SK-N-SH treated with all-trans-retinoic acid at 6 μM for 48 hours (cell line): ENCODE measurements at regions not wholly inside any gene's neighbourhood (a gene's known extent, or its start where the extent isn't known, plus 50 kb on each side); places are given as distances from the start of the nearest gene placed in this dataset.

Source experiments
- ATAC-seq: fragments of 200-7000 bp; cut with Tn5 transposase; 3 replicates; pipeline ENCODE4 v1.9.1; 2020; ENCODE audit warnings: mild to moderate bottlenecking, moderate library complexity
- ARNTL ChIP-seq: fragments of 450-650 bp; formaldehyde crosslinking; IDR thresholded peaks from 2 replicates; pipeline ENCODE4 v1.5.0; 2020; ENCODE audit warnings: low read depth, mild to moderate bottlenecking, moderate library complexity, borderline replicate concordance
- BACH2 ChIP-seq: fragments of 250-450 bp; sonication (Bioruptor Pico); IDR thresholded peaks from 2 replicates; pipeline ENCODE4 v1.9.0; 2021; ENCODE audit warnings: mild to moderate bottlenecking, borderline replicate concordance
- CSDC2 ChIP-seq: fragments of 250-450 bp; sonication (Bioruptor Pico); IDR thresholded peaks from 2 replicates; pipeline ENCODE4 v1.5.0; 2020; ENCODE audit warnings: mild to moderate bottlenecking, moderate library complexity
- ESRRG ChIP-seq: fragments of 250-450 bp; sonication (Bioruptor Pico); IDR thresholded peaks from 2 replicates; pipeline ENCODE4 v1.6.1; 2021; ENCODE audit warnings: mild to moderate bottlenecking
- GLIS3 ChIP-seq: fragments of 250-450 bp; sonication (Bioruptor Pico); IDR thresholded peaks from 2 replicates; pipeline ENCODE4 v1.5.0; 2020; ENCODE audit warnings: mild to moderate bottlenecking, moderate library complexity
- ISL1 ChIP-seq: fragments of 250-450 bp; sonication (Bioruptor Pico); IDR thresholded peaks from 2 replicates; pipeline ENCODE4 v2.1.2; 2022; ENCODE audit warnings: mild to moderate bottlenecking, moderate library complexity
- PPARA ChIP-seq: fragments of 250-450 bp; sonication (Bioruptor Pico); IDR thresholded peaks from 2 replicates; pipeline ENCODE4 v1.5.0; 2020; ENCODE audit warnings: mild to moderate bottlenecking, borderline replicate concordance
- RARB ChIP-seq: fragments of 250-450 bp; sonication (Bioruptor Pico); IDR thresholded peaks from 2 replicates; pipeline ENCODE4 v1.8.0; 2021; ENCODE audit warnings: mild to moderate bottlenecking, moderate library complexity
- SNAI2 ChIP-seq: fragments of 250-450 bp; sonication (Bioruptor Pico); IDR thresholded peaks from 2 replicates; pipeline ENCODE4 v1.5.0; 2020; ENCODE audit warnings: mild to moderate bottlenecking, moderate library complexity
- TCF4 ChIP-seq: fragments of 250-450 bp; sonication (Bioruptor Pico); IDR thresholded peaks from 2 replicates; pipeline ENCODE4 v1.8.0; 2021; ENCODE audit warnings: mild to moderate bottlenecking, moderate library complexity, borderline replicate concordance
- TOX ChIP-seq: fragments of 250-450 bp; sonication (Bioruptor Pico); IDR thresholded peaks from 2 replicates; pipeline ENCODE4 v1.8.0; 2021; ENCODE audit warnings: mild to moderate bottlenecking, moderate library complexity, borderline replicate concordance
- ZC3H10 ChIP-seq: fragments of 250-450 bp; sonication (Bioruptor Pico); IDR thresholded peaks from 2 replicates; pipeline ENCODE4 v1.5.1; 2021; ENCODE audit warnings: mild to moderate bottlenecking, moderate library complexity
- ZFP3 ChIP-seq: fragments of 250-450 bp; sonication (Bioruptor Pico); IDR thresholded peaks from 2 replicates; pipeline ENCODE4 v1.5.0; 2020; ENCODE audit warnings: mild to moderate bottlenecking, moderate library complexity
- ZFP30 ChIP-seq: fragments of 450-650 bp; formaldehyde crosslinking; IDR thresholded peaks from 2 replicates; pipeline ENCODE4 v1.5.0; 2022; ENCODE audit warnings: mild to moderate bottlenecking, moderate library complexity
- ZNF565 ChIP-seq: fragments of 450-650 bp; formaldehyde crosslinking; conservative IDR thresholded peaks from 2 replicates; pipeline ENCODE4 v1.5.0; 2020; ENCODE audit warnings: low read depth, mild to moderate bottlenecking, moderate library complexity
- ZNF8 ChIP-seq: fragments of 450-650 bp; formaldehyde crosslinking; IDR thresholded peaks from 2 replicates; pipeline ENCODE4 v1.5.0; 2020; ENCODE audit warnings: mild to moderate bottlenecking, moderate library complexity
- TF ChIP-seq, protein P1 (sequence below): fragments of 250-450 bp; sonication (Bioruptor Pico); IDR thresholded peaks from 2 replicates; pipeline ENCODE4 v1.5.0; 2020; ENCODE audit warnings: mild to moderate bottlenecking, moderate library complexity
- TF ChIP-seq, protein P2 (sequence below): fragments of 250-450 bp; sonication (Bioruptor Pico); IDR thresholded peaks from 2 replicates; pipeline ENCODE4 v1.8.0; 2020; ENCODE audit warnings: mild to moderate bottlenecking, moderate library complexity, borderline replicate concordance
- TF ChIP-seq, protein P3 (sequence below): fragments of 250-450 bp; sonication (Bioruptor Pico); IDR thresholded peaks from 2 replicates; pipeline ENCODE4 v1.5.1; 2020; ENCODE audit warnings: low read depth, mild to moderate bottlenecking, moderate library complexity
- TF ChIP-seq, protein P4 (sequence below): fragments of 250-450 bp; sonication (Bioruptor Pico); IDR thresholded peaks from 2 replicates; pipeline ENCODE4 v1.5.1; 2021; ENCODE audit warnings: mild to moderate bottlenecking, moderate library complexity

DNA sequence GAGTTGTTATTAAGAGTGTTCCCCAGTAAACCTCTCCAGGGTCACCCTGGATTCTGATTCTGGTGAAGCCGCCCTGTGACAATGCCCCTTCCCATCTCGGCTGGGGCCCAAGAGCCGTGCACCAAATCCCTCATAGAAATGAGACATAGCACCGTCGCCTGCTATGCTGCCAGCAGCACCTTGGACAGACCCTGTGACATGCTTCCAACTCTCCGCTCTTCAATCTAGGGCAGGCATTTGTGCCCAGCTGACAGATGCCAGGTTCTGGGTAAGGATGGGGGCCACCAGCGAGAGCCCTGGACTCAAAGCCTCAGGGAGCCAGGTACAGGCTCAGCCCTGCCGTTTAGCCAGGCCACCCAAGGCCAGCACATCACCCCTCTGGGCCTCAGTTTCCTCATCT is 55.8 kb upstream of the TCF20 start:
- ATAC-seq = no peak
- TF ChIP-seq ZNF8 (CRISPR knock-in tag) = no peak
- no peak for TF ChIP-seq SNAI2 (CRISPR knock-in tag)
- no peak for TF ChIP-seq TCF4 (CRISPR knock-in tag)
- TF ChIP-seq, protein P1, sequence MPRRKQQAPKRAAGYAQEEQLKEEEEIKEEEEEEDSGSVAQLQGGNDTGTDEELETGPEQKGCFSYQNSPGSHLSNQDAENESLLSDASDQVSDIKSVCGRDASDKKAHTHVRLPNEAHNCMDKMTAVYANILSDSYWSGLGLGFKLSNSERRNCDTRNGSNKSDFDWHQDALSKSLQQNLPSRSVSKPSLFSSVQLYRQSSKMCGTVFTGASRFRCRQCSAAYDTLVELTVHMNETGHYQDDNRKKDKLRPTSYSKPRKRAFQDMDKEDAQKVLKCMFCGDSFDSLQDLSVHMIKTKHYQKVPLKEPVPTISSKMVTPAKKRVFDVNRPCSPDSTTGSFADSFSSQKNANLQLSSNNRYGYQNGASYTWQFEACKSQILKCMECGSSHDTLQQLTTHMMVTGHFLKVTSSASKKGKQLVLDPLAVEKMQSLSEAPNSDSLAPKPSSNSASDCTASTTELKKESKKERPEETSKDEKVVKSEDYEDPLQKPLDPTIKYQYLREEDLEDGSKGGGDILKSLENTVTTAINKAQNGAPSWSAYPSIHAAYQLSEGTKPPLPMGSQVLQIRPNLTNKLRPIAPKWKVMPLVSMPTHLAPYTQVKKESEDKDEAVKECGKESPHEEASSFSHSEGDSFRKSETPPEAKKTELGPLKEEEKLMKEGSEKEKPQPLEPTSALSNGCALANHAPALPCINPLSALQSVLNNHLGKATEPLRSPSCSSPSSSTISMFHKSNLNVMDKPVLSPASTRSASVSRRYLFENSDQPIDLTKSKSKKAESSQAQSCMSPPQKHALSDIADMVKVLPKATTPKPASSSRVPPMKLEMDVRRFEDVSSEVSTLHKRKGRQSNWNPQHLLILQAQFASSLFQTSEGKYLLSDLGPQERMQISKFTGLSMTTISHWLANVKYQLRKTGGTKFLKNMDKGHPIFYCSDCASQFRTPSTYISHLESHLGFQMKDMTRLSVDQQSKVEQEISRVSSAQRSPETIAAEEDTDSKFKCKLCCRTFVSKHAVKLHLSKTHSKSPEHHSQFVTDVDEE (CRISPR knock-in tag) = no peak
- TF ChIP-seq ZFP3 = no peak
- no peak for TF ChIP-seq ARNTL (CRISPR knock-in tag)
- TF ChIP-seq BACH2 (CRISPR knock-in tag) = no peak
- no peak for TF ChIP-seq CSDC2 (CRISPR knock-in tag)
- TF ChIP-seq TOX = no peak
- no peak for TF ChIP-seq ZC3H10 (CRISPR knock-in tag)

DNA sequence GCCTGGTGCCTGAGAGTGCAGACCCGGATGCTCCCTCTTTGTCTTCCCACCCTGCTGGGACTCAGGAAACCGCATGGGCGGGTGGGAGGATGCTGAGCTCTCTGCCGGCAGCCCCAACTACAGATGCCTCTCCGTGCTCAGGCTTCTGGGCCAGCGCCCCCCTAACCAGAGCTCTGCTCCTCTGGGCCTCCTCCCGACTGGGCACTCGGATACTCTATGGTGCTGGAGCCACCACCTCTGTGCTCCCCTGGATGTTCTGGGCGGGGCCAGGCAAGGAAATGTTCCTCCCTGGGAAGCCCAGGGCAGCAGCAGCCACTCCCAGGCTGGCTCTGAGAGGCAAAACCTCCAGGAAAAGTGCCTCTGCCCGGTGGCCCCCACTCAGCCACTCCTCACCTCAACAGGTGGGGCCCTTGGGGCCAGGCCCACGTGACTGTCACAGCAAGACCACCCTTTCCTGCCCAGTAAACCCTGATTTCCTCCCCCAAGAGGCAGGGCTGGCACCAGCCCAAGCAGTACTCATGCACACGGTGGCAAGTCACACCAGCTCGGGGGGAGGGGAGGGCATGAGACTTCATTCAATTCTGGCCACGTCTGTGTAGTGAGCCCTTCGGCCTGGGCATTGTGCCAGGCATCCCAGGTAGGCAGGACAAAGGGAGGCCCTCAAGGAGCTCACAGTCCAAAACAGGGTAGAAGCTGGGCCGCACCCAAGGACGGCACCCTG is 54.7 kb upstream of the TCF20 start:
- no peak for ATAC-seq
- TF ChIP-seq ZFP3 (no peak), ZNF565 (CRISPR knock-in tag) (no peak), GLIS3 (no peak), ZC3H10 (CRISPR knock-in tag) (no peak), RARB (no peak), TCF4 (CRISPR knock-in tag) (no peak), PPARA (CRISPR knock-in tag) (no peak), ESRRG (CRISPR knock-in tag) (no peak), ISL1 (CRISPR knock-in tag) (no peak), TOX (no peak)
- TF ChIP-seq, protein P2, sequence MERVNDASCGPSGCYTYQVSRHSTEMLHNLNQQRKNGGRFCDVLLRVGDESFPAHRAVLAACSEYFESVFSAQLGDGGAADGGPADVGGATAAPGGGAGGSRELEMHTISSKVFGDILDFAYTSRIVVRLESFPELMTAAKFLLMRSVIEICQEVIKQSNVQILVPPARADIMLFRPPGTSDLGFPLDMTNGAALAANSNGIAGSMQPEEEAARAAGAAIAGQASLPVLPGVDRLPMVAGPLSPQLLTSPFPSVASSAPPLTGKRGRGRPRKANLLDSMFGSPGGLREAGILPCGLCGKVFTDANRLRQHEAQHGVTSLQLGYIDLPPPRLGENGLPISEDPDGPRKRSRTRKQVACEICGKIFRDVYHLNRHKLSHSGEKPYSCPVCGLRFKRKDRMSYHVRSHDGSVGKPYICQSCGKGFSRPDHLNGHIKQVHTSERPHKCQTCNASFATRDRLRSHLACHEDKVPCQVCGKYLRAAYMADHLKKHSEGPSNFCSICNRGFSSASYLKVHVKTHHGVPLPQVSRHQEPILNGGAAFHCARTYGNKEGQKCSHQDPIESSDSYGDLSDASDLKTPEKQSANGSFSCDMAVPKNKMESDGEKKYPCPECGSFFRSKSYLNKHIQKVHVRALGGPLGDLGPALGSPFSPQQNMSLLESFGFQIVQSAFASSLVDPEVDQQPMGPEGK (CRISPR knock-in tag) = no peak
- TF ChIP-seq, protein P3, sequence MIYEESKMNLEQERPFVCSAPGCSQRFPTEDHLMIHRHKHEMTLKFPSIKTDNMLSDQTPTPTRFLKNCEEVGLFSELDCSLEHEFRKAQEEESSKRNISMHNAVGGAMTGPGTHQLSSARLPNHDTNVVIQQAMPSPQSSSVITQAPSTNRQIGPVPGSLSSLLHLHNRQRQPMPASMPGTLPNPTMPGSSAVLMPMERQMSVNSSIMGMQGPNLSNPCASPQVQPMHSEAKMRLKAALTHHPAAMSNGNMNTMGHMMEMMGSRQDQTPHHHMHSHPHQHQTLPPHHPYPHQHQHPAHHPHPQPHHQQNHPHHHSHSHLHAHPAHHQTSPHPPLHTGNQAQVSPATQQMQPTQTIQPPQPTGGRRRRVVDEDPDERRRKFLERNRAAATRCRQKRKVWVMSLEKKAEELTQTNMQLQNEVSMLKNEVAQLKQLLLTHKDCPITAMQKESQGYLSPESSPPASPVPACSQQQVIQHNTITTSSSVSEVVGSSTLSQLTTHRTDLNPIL (CRISPR knock-in tag) = no peak
- TF ChIP-seq, all 23 proteins: peak for 0

DNA sequence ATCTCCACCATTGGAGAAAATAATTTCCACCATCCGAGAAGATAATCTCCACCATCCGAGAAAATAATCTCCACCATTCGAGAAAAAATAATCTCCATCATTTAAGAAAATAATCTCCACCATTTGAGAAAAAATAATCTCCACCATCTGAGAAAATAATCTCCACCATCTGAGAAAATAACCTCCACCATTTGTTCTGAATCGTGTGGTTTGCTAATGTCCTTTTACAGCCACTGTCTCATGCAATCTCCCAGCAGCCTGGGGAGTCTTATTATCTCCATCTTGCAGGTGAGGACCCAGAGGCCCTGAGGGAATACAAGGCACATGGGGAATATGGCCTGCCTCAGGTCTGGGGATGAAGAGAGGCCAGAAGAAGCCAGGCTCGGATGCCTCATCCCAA is 54.1 kb upstream of the TCF20 start:
- no peak for TF ChIP-seq ZNF8 (CRISPR knock-in tag)
- no peak for TF ChIP-seq GLIS3
- TF ChIP-seq, protein P2 (CRISPR knock-in tag) = no peak
- no peak for TF ChIP-seq ZC3H10 (CRISPR knock-in tag)
- TF ChIP-seq, protein P1 (CRISPR knock-in tag) = no peak
- no peak for TF ChIP-seq SNAI2 (CRISPR knock-in tag)
- TF ChIP-seq ARNTL (CRISPR knock-in tag) = no peak
- TF ChIP-seq PPARA (CRISPR knock-in tag) = no peak
- TF ChIP-seq ISL1 (CRISPR knock-in tag) = no peak
- no peak for TF ChIP-seq ZFP30 (CRISPR knock-in tag)
- no peak for TF ChIP-seq CSDC2 (CRISPR knock-in tag)
- TF ChIP-seq, protein P4, sequence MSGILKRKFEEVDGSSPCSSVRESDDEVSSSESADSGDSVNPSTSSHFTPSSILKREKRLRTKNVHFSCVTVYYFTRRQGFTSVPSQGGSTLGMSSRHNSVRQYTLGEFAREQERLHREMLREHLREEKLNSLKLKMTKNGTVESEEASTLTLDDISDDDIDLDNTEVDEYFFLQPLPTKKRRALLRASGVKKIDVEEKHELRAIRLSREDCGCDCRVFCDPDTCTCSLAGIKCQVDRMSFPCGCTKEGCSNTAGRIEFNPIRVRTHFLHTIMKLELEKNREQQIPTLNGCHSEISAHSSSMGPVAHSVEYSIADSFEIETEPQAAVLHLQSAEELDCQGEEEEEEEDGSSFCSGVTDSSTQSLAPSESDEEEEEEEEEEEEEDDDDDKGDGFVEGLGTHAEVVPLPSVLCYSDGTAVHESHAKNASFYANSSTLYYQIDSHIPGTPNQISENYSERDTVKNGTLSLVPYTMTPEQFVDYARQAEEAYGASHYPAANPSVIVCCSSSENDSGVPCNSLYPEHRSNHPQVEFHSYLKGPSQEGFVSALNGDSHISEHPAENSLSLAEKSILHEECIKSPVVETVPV (CRISPR knock-in tag) = no peak
- no peak for ATAC-seq
